NCI-H1930 (cell line): ENCODE measurements at regions not wholly inside any gene's neighbourhood (a gene's known extent, or its start where the extent isn't known, plus 50 kb on each side); places are given as distances from the start of the nearest gene placed in this dataset.
A peak's percentile ranks its signal among the peaks of the same experiment; 100 is the strongest.

ENCODE experiments used
- DNase-seq, 2 experiments: peaks; one replicate each; lab custom pipeline; 2025; lab: John Stamatoyannopoulos, UW

DNA sequence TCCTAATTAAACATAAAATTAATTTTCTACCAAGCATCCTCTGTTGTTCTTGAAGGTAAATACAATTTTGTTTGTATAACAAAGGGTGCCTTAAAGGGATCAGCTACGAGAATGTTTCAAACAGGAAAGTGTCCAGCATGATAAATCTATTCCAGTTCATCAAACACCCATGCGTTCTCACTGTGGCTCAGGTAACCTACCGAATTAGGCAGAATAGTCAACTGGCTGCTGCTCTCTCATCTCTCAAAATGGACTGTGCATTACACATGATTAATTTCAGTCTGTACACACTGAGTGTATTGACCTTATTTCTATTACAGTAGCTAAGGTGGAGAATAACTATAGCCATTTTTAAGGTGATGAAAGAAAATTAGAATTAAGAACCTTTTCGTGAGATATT is 127.5 kb upstream of the RMST start:
- DNase-seq, result no peak

DNA sequence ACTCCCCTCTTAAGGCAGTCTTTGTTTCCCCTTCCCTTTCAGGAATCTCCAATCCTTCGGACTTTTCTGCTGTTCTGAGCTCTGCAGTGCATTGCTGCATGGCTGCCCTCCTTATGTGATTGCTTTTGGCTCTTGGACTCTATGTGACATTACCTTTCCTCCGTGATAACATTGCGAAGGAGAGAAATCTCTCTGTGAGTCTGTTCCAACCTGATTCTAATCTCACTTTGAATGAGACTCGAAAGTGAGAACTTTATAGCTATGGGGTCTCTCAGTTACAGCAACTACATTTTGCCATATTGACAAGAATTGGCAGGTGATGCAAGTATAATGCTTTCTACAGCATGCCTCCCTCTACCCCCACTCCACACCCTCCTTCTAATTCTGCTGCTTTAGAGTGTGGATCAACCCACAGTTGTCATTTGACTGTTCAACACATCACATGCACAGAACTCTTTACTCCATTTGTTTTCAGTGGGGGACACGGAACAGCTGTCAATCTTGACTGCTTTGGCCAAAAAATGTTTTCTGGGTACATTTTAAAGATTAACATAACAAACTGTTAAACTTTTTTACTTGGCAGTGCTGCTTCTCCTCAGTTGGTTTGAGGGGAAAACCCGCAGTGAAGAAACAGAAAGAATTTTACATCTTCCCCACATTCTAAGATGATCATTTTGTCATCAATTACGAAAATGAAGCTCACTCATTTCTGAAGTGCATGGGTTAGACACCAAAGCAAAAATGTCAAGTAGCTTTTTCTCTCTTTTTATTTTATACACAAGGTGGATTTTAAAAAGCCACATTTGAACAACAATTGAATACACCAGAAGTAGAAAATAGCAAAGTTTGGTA is 125.5 kb upstream of the RMST start:
- DNase-seq, result no peak

DNA sequence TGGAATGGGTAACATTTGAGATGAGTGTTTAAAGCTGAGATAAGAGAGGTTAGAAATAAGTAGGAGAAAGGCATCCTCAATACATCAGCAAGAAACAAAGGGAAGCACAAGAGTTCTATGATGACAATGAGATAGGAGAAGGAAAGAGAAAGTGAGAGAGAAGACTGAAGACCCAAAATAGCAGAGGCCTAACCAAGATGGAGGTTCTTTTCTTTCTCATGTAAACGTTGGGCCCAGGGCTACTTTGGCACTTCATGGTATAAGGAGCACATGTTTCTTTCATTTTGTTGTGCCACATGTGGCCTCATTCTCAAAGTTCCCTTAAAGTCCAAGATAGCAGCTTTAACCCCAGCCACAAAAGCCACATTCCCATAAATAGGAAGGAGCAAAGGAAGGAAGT is 120.5 kb upstream of the RMST start:
- no peak for DNase-seq

GRCh38 chr12:97347956-97348355 is 114.6 kb upstream of the RMST start:
- DNase-seq, result no peak

DNA sequence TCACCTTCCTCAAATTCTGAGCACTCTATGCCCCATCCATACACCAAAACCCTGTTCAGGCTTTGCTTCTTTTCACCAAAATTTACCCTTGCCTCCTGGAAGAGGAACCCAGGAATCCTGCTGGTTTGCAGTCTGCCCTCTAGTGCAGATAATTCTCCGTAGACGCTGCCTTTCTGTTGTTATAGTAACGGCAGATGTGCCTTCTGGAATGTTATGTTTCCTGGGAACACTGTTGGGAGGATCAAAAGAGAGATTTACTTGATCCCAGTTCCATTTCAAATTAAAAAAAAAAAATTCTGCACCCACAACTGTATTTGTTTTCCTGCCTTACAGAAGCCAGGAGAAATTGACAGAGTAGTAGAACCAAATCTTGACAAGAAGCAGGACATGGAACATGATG is 104.2 kb upstream of the RMST start:
- no peak for DNase-seq

DNA sequence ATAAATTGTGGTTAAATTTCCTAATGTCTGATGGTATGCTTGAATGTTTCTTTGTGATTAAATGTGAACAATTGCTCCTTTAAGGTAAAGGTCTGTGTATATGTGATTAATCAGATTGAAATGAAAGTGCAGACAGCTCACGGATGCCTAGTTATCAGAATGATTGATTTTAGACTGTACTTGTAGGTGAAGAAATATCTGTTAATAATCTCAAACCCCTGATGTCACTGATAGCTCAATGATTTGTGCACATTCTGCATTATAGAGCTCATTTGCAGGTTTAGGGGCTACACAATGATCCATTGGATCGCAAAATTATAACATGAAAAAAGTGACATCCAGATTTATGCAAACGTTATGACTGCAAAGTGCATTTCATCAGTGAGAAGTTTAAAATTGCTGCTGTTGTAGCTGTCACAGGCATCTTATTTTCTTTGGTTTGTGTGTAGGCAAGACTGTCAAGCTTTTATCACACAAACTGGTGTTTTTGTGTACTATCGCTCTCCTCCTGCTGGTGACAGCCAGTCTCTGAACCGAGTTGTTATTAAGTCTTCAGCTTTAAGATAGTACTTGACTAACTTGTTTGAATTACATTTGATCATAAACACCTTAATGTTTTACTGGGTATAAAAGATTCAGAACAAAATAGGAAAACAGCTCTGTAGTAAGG is 103.4 kb upstream of the RMST start:
- no peak for DNase-seq

DNA sequence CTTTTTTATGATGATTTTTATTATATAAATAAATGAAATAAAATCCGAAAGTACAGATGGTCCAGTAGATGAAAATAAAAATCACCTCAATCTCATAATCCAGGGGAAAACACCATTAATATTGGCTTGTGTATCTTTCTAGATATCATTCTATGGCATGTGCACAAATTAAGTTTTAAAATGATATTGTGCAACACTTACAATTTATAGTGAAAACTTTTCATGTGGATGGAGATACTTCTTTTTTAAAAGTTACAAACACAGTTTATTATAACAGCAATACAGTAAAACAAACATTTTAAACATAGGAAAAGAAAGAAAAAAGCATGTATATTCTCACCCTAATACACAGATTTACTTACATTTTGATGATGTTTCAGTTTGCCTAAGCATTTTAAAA is 98.9 kb upstream of the RMST start:
- DNase-seq, result no peak

- no peak for DNase-seq
Observed at GRCh38 chr12:97368462-97369163, 94.0 kb upstream of the RMST start.

DNA sequence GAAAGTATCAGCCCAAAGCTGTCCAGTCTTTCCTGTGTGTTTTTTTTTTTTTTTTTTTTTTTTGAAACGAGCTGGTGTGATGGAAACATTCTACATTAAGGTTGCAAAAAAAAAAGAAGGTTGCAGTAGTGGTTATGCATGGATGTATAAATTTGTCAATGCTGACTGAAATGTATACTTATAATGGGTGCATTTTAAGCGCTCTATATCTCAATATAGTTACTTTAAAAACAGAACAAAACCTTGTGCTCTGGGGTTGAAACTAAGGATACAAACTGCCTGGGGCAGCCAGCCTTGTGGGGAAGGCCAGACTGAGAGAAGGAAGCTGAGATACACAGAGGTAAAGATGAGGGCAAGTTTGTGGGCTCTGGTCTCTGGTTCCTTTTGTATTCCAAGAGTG is 87.3 kb upstream of the RMST start:
- DNase-seq, result no peak

GRCh38 chr12:97380440-97380839 is 82.2 kb upstream of the RMST start:
- no peak for DNase-seq

DNA sequence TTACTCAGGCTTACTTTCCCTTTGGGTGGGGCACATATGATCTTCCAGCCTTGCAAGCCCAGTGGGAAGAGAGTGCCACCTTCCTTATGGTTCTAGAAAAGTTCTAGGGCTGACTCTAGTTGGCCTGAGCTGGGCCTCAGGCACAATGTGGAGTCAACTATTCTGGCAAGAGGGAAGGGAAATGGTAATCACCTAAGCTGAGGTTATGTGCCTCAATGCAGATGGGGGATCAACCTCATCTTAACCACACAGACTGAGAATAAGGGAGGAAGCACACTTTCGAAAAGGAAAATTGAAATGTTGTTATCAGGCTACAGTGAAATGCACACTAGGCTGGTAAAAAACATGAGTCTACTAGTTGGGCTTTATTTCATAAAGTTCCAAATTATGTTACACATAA is 77.5 kb upstream of the RMST start:
- no peak for DNase-seq

DNA sequence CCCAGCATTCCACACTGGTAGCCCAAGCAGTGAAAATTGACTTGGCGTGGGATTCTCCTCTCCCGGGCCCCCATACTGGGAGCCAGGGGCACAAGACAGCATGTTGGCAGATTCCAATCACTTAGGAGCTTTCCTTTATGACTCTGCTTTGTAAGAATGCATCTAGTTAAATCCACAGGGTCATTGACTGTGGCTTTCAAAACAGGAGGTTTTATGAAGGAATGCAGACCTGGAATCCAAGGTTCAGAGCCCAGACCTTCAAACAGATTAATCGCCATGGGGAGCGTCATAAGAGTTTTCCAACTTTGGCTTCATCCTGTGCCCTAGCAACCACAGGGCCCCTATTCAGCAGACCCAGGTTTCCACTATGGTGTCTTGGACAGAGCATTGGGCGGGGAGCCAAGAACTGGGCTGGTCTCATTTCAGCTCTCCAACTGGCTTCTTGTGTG is 76.4 kb upstream of the RMST start:
- DNase-seq, result no peak

DNA sequence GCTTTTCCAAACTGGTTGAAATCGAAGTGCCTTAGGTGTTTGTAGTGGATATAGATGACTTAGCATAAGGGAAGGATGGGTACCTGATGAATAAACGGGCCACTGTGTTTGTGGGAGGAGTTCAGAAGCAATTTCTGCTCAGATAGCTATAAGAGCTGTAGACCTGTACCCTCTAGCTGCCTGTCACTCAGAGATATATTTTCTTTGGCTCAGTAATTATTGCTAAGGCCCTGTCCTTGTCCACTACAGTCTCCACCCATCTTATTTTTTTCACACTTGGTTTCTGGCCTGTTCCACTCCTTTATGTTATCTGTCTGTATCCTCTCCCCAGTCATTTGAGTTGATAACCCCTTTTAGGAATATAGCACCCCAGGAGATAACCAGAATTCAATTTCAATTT is 74.8 kb upstream of the RMST start:
- no peak for DNase-seq

GRCh38 chr12:97394657-97395056 is 67.9 kb upstream of the RMST start:
- no peak for DNase-seq

DNA sequence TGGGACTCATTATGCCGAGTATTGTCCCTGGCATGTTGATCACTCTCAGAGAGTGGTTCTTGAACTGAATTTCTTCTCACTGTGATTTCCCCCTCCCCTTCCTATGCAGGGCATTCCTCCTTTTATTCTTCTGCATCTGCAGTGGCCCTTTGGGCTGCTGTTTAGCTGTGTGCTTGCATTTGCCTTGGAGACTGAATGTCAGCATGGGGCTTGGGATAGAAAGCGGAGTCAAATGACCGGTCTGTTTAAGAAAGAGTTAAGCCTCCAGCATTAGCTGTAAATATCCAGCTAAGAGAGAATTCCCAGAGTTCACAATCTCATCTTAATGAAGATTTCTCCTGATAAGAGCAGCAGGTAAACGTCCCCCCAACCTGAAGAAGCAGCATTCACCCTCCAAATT is 65.6 kb upstream of the RMST start:
- DNase-seq, result no peak

- no peak for DNase-seq
Observed at GRCh38 chr12:97398704-97399103, 63.9 kb upstream of the RMST start.

GRCh38 chr12:97404093-97404492 is 58.5 kb upstream of the RMST start:
- no peak for DNase-seq

GRCh38 chr12:97404543-97404942 is 58.1 kb upstream of the RMST start:
- DNase-seq, result peak in 1 of 2 experiments; percentile 24

GRCh38 chr12:97408363-97408762 is 54.2 kb upstream of the RMST start:
- DNase-seq, result no peak

GRCh38 chr12:97411341-97411740 is 51.3 kb upstream of the RMST start:
- DNase-seq, result no peak
